Caco-2 (cell line): ENCODE measurements at regions not wholly inside any gene's neighbourhood (a gene's known extent, or its start where the extent isn't known, plus 50 kb on each side); places are given as distances from the start of the nearest gene placed in this dataset.

ENCODE experiments used
- BruUV-seq: library from RNA; stranded (reverse); fragments of 400-500 nt; replicated peaks from 2 replicates; lab custom pipeline; 2021; lab: Mats Ljungman, UMichigan
- CTCF ChIA-PET: fragments of 300-600 bp; sonication (Branson Sonifier 250); formaldehyde crosslinking; loops from one replicate; lab custom pipeline; 2022; ENCODE audit warnings: antibody characterized with exemption; lab: Charles Lee
- POLR2A ChIA-PET: fragments of 300-600 bp; sonication (Branson Sonifier 250); formaldehyde crosslinking; loops from one replicate; lab custom pipeline; 2022; ENCODE audit warnings: antibody characterized with exemption; lab: Charles Lee
- DNase-seq, 2 experiments: peaks; one replicate each; pipeline versions ENCODE4 v3.0.0 to v3.0.0-alpha.2; 2020 to 2022
- H3K27me3 ChIP-seq: replicated peaks from 2 replicates; pipeline ENCODE4 v1.6.0; 2011; ENCODE audit warnings: low read length; ENCODE audit not compliant: control insufficient read depth, insufficient read depth
- H3K36me3 ChIP-seq: 2 replicates; pipeline ENCODE4 v1.5.1; 2011; ENCODE audit warnings: low read length; ENCODE audit not compliant: control insufficient read depth, insufficient read depth
- H3K4me1 ChIP-seq: fragments of 250-450 bp; sonication (Bioruptor Pico); 2 replicates; pipeline ENCODE4 v1.5.1; 2020; ENCODE audit warnings: mild to moderate bottlenecking
- H3K4me3 ChIP-seq: 2 replicates; pipeline ENCODE4 v1.5.1; 2011; ENCODE audit warnings: low read depth, mild to moderate bottlenecking, control low read depth, low read length
- H3K9me3 ChIP-seq: fragments of 250-450 bp; sonication (Bioruptor Pico); 2 replicates; pipeline ENCODE4 v1.5.1; 2020; ENCODE audit warnings: mild to moderate bottlenecking, moderate library complexity
- H3K27ac Mint-ChIP-seq: one replicate; pipeline ENCODE4 v1.8.0; 2022; ENCODE audit warnings: mixed read lengths; ENCODE audit not compliant: unreplicated experiment
- H3K27me3 Mint-ChIP-seq: one replicate; pipeline ENCODE4 v1.8.0; 2022; ENCODE audit warnings: mixed read lengths; ENCODE audit not compliant: insufficient read depth, unreplicated experiment
- H3K36me3 Mint-ChIP-seq: one replicate; pipeline ENCODE4 v1.8.0; 2022; ENCODE audit warnings: mild to moderate bottlenecking, mixed read lengths; ENCODE audit not compliant: insufficient read depth, unreplicated experiment
- H3K4me1 Mint-ChIP-seq: one replicate; pipeline ENCODE4 v1.8.0; 2022; ENCODE audit warnings: low read depth, mixed read lengths; ENCODE audit not compliant: unreplicated experiment
- H3K4me3 Mint-ChIP-seq: one replicate; pipeline ENCODE4 v1.8.0; 2022; ENCODE audit warnings: mild to moderate bottlenecking, moderate library complexity, mixed read lengths; ENCODE audit not compliant: unreplicated experiment
- H3K9me3 Mint-ChIP-seq: one replicate; pipeline ENCODE4 v1.8.0; 2022; ENCODE audit warnings: mixed read lengths; ENCODE audit not compliant: unreplicated experiment
- intact Hi-C: fragments of 100-400 bp; cut with micrococcal nuclease; formaldehyde crosslinking; loops from one replicate; pipeline ENCODE4 v1.10.0; 2022; ENCODE audit not compliant: unreplicated experiment
- TF ChIP-seq, protein P1 (sequence below), 2 experiments: fragments of 200-600 bp in 1 of 2; IDR thresholded peaks; 1 replicate in 1 of 2; 2 replicates in 1 of 2; pipeline versions ENCODE4 v1.5.1 to v1.8.0; 2011 to 2022; ENCODE audit warnings: antibody characterized with exemption in 1 of 2, control low read depth in 1 of 2, inconsistent platforms in 1 of 2, low read depth in 1 of 2, low read length in 1 of 2, mild to moderate bottlenecking in 1 of 2, moderate library complexity in 1 of 2; ENCODE audit not compliant: insufficient read depth in 1 of 2, severe bottlenecking in 1 of 2, unreplicated experiment in 1 of 2

DNA sequence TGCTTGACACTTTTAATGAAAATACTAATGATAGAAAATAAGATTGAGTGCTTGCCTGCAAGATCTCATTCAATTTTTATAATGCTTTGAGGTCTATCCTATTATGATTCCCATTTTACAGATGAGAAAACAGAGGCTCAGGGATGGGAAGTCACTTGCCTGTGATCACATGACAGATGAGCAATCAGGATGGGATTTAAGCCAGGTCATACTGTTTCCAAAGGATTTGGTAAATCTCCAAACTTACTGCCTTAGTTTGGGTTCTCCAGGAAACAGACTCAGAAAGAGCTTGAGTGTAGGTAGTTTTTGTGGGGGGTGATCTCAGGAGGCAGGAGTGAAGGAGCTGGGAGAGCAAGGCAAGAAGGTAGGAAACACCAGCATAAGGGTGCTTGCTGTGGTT, 456.3 kb downstream of the MAFB start:
- Mint-ChIP-seq H3K4me1 (no peaks in the 10 kb centered on the region), H3K36me3 (no peaks in the 10 kb centered on the region), H3K4me3 (no peak overlapping the region), H3K9me3 (no peaks in the 10 kb centered on the region), H3K27ac (no peak overlapping the region), H3K27me3 (peaks cover 21% of the 10 kb centered on the region)
- intact Hi-C loops, result no loop called here
- Histone ChIP-seq H3K27me3 (no peaks in the 10 kb centered on the region), H3K4me3 (no peak overlapping the region), H3K36me3 (no peaks in the 10 kb centered on the region), H3K9me3 (no peaks in the 10 kb centered on the region), H3K4me1 (no peaks in the 10 kb centered on the region)
- ChIA-PET POLR2A (no interaction called here), CTCF (no interaction called here)
- no TSS peak for BruUV-seq
- no peak for DNase-seq
- TF ChIP-seq, protein P1, sequence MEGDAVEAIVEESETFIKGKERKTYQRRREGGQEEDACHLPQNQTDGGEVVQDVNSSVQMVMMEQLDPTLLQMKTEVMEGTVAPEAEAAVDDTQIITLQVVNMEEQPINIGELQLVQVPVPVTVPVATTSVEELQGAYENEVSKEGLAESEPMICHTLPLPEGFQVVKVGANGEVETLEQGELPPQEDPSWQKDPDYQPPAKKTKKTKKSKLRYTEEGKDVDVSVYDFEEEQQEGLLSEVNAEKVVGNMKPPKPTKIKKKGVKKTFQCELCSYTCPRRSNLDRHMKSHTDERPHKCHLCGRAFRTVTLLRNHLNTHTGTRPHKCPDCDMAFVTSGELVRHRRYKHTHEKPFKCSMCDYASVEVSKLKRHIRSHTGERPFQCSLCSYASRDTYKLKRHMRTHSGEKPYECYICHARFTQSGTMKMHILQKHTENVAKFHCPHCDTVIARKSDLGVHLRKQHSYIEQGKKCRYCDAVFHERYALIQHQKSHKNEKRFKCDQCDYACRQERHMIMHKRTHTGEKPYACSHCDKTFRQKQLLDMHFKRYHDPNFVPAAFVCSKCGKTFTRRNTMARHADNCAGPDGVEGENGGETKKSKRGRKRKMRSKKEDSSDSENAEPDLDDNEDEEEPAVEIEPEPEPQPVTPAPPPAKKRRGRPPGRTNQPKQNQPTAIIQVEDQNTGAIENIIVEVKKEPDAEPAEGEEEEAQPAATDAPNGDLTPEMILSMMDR (IDR thresholded peaks at IDR 0.05; ENCODE audit: insufficient read depth in 1 of 2, low read depth in 1 of 2, low read length in 1 of 2, severe bottlenecking in 1 of 2, unreplicated experiment in 1 of 2), result no peak

DNA sequence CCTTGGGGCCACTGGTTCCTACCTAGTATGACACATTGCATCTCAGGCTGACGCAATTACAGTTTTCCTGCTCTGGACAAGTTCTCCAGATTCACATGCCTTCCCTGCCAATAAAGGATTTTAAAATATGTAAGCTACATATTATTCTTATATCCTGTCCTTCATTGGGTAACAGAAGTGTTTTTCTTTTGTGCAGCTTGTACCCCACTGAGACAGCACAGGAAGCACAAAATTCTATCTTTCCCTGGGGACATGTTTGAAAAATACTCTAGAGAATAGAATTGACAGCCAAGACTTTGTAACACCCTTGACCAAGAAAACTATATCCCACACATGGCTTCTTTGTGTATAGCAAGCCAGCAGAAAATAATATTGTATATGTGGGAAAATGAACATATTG, 456.8 kb downstream of the MAFB start:
- Histone ChIP-seq H3K9me3 (no peaks in the 10 kb centered on the region), H3K4me3 (no peak overlapping the region), H3K27me3 (no peaks in the 10 kb centered on the region), H3K36me3 (no peaks in the 10 kb centered on the region), H3K4me1 (no peaks in the 10 kb centered on the region)
- ChIA-PET CTCF (no interaction called here), POLR2A (no interaction called here)
- Mint-ChIP-seq H3K4me1 (no peaks in the 10 kb centered on the region), H3K9me3 (no peaks in the 10 kb centered on the region), H3K36me3 (no peaks in the 10 kb centered on the region), H3K27me3 (peaks cover 21% of the 10 kb centered on the region), H3K27ac (no peak overlapping the region), H3K4me3 (no peak overlapping the region)
- no TSS peak for BruUV-seq
- TF ChIP-seq, protein P1 (IDR thresholded peaks at IDR 0.05; ENCODE audit: insufficient read depth in 1 of 2, low read depth in 1 of 2, low read length in 1 of 2, severe bottlenecking in 1 of 2, unreplicated experiment in 1 of 2), result no peak
- intact Hi-C loops, result no loop called here
- no peak for DNase-seq

DNA sequence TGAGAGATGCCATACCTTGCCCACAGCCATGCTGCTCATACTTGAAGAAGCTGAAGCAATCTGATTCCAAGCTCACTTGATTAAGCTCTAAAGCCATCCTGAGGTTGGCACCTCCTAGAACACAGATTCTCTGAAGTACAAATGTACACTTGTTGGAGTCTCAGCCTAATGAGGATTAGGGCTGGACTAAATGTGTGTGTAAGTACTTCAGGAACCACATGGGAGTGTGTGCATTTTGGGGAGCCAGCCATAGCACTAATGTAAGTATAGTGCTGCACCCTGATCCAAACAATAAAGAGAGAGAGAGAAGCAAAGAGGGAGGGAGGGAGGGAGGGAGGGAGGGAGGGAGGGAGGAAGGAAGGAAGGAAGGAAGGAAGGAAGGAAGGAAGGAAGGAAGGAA, 458.6 kb downstream of the MAFB start:
- H3K27me3 ChIP-seq, result no peaks in the 10 kb centered on the region
- H3K4me1 ChIP-seq, result no peaks in the 10 kb centered on the region
- Mint-ChIP-seq H3K4me1 (no peaks in the 10 kb centered on the region), H3K27me3 (peaks cover 21% of the 10 kb centered on the region), H3K9me3 (no peaks in the 10 kb centered on the region), H3K36me3 (no peaks in the 10 kb centered on the region), H3K27ac (no peak overlapping the region), H3K4me3 (no peak overlapping the region)
- no peaks in the 10 kb centered on the region for H3K9me3 ChIP-seq
- no peaks in the 10 kb centered on the region for H3K36me3 ChIP-seq
- CTCF ChIA-PET, result no interaction called here
- TF ChIP-seq, protein P1 (IDR thresholded peaks at IDR 0.05; ENCODE audit: insufficient read depth in 1 of 2, low read depth in 1 of 2, low read length in 1 of 2, severe bottlenecking in 1 of 2, unreplicated experiment in 1 of 2), result no peak
- BruUV-seq, result no TSS peak
- POLR2A ChIA-PET, result no interaction called here
- H3K4me3 ChIP-seq, result no peak overlapping the region
- DNase-seq, result no peak
- intact Hi-C loops, result no loop called here
